ENCODE measurements at regions not wholly inside any gene's neighbourhood (a gene's known extent, or its start where the extent isn't known, plus 50 kb on each side); places are given as distances from the start of the nearest gene placed in this dataset.

DNA sequence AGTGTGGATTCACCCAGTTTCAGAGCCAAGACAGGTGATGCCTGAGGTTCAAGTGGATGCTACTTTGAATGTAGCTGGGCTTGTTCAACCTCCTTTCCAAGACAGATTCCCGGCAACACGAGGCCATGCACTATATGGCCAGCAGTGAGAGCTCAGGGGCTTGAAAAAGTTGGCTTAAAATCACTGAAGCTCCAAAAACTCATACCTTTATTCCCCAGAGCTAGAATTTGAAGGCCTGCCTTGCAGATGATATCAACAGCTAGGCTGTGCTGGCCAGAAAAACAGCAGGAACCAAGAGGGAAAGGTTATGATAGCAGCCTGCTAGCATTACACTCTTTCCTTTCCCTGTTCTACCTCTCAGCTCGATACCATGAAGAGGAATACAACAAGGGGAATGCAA lies 120.2 kb upstream of the DAB2 start:
- no peaks in the 10 kb centered on the region for H3K9me3 ChIP-seq (ENCODE audit: control insufficient read depth, low read length)
- no peak overlapping the region for H3K27ac ChIP-seq
- H3K79me2 ChIP-seq: no peaks in the 10 kb centered on the region
- no peak for TF ChIP-seq CTCF (IDR thresholded peaks at IDR 0.05)
- H3K36me3 ChIP-seq (ENCODE audit: control insufficient read depth, insufficient read depth, low read length): no peaks in the 10 kb centered on the region
- H3K9ac ChIP-seq: no peak overlapping the region
- no peak overlapping the region for H3K4me2 ChIP-seq (ENCODE audit: low read length)
- no peaks in the 10 kb centered on the region for H3K4me1 ChIP-seq
- H2AFZ ChIP-seq: no peak overlapping the region
- H3K4me3 ChIP-seq (ENCODE audit: low read depth, low read length): no peak overlapping the region
- H3K27me3 ChIP-seq (ENCODE audit: control insufficient read depth, insufficient read depth, low read length): no peaks in the 10 kb centered on the region

DNA sequence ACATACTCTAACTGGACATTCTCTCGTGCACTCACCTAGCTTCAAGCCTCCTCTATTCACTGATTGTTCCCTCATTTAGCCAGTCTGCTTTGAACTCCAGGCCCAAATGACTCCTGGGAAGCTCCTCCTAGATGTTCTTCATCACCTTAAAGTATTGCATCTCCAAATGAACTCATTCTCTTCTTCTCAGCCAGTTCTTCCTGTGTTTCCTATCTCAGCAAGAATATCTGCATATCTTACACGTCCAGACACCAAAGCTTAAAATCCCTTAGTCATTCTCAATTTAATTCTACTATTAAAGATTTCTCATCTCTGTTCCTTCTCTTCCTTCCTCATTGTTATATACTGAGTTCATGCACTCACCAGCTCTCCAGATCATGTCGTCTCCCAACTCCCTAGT lies 118.6 kb upstream of the DAB2 start:
- no peak overlapping the region for H3K4me2 ChIP-seq (ENCODE audit: low read length)
- no peak for TF ChIP-seq CTCF (IDR thresholded peaks at IDR 0.05)
- H3K9me3 ChIP-seq (ENCODE audit: control insufficient read depth, low read length): no peaks in the 10 kb centered on the region
- H3K9ac ChIP-seq: no peak overlapping the region
- no peaks in the 10 kb centered on the region for H3K79me2 ChIP-seq
- no peak overlapping the region for H3K27ac ChIP-seq
- no peaks in the 10 kb centered on the region for H3K36me3 ChIP-seq (ENCODE audit: control insufficient read depth, insufficient read depth, low read length)
- no peak overlapping the region for H3K4me3 ChIP-seq (ENCODE audit: low read depth, low read length)
- no peaks in the 10 kb centered on the region for H3K4me1 ChIP-seq
- H2AFZ ChIP-seq: peak overlapping the region; percentile 7
- H3K27me3 ChIP-seq (ENCODE audit: control insufficient read depth, insufficient read depth, low read length): no peaks in the 10 kb centered on the region

DNA sequence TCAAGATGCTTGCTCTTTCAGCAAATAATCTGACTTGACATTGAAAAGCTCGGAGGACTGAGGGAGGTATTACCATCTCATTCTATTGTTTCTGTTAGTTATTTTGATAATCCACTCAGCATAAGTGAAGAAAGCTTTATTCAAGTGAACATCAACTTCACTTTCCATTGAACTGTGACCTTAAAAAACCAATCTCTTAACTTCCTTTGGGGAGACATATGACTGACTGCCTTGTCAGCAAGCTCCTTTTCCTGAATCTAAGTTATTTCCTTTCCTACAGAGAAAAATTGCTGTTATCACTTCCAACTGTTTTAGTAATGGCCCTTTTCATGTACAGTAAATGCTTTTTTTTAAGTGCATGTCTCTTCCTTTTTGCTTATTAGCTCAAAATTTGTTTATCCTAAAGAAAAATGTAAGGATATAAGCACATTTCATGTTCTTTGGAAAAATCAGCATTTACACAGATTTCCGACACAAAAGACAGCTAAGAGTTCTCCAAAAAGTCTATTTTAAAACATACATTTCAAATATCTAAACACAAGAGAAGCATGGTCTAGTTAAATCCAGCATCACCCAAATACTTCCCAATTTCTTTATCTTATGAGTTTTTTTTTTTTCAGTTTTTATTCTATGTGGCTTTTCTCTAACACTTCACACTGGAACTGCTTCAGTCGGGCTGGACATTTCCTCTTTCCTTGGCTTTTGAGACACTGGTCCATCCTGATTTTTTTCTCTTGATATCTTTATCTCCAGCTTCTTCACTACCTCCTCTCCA lies 117.9 kb upstream of the DAB2 start:
- TF ChIP-seq CTCF (IDR thresholded peaks at IDR 0.05): no peak
- no peaks in the 10 kb centered on the region for H3K4me1 ChIP-seq
- H3K27me3 ChIP-seq (ENCODE audit: control insufficient read depth, insufficient read depth, low read length): no peaks in the 10 kb centered on the region
- H3K4me3 ChIP-seq (ENCODE audit: low read depth, low read length): no peak overlapping the region
- H3K79me2 ChIP-seq: no peaks in the 10 kb centered on the region
- no peak overlapping the region for H2AFZ ChIP-seq
- H3K36me3 ChIP-seq (ENCODE audit: control insufficient read depth, insufficient read depth, low read length): no peaks in the 10 kb centered on the region
- H3K4me2 ChIP-seq (ENCODE audit: low read length): no peak overlapping the region
- H3K27ac ChIP-seq: no peak overlapping the region
- H3K9ac ChIP-seq: no peak overlapping the region
- H3K9me3 ChIP-seq (ENCODE audit: control insufficient read depth, low read length): no peaks in the 10 kb centered on the region

DNA sequence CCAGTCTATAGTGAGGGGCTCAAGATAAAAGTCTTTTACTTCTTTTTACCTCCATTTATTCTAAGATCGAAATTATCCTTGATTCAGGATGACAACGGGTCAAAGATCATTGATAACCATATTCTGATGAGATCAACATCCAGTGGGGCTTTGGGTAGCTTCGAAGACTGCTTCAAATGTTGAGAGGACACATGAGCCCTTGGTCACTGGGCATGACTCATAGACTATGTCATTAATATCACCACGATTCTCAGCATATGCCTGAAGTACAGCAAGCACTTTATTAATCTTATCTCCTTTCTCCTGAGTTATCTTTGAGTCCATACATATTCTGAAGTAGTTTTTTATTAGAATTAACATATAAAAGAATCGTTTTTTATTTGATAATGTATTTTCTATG lies 117.1 kb upstream of the DAB2 start:
- no peak for TF ChIP-seq CTCF (IDR thresholded peaks at IDR 0.05)

DNA sequence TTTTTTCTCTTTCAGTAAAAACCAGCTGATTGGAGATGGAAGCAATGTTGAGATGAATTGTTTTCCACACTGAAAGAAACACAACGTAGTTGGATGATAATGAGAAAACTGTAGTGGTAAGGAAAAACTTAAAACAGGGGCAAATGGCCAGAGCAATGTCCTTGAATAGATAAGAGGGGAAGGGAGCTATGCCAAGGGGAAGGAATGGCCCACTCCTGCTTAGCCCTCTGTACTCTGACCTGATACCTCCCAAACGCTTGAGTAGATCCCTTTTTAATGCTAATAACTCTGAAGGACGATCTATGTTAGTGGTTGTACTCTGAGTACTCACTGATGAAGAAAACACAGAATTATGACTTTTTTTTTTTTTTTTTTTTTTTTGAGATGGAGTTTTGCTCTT lies 114.7 kb upstream of the DAB2 start:
- Histone ChIP-seq H3K27me3 (ENCODE audit: control insufficient read depth, insufficient read depth, low read length) (no peaks in the 10 kb centered on the region), H3K4me1 (no peaks in the 10 kb centered on the region), H3K9ac (no peak overlapping the region), H3K4me3 (ENCODE audit: low read depth, low read length) (no peak overlapping the region), H3K9me3 (ENCODE audit: control insufficient read depth, low read length) (no peaks in the 10 kb centered on the region), H3K4me2 (ENCODE audit: low read length) (no peak overlapping the region), H3K79me2 (no peaks in the 10 kb centered on the region), H2AFZ (no peak overlapping the region), H3K36me3 (ENCODE audit: control insufficient read depth, insufficient read depth, low read length) (no peaks in the 10 kb centered on the region), H3K27ac (no peak overlapping the region)
- TF ChIP-seq CTCF (IDR thresholded peaks at IDR 0.05): no peak

More for the DNA sequence above, 117.1 kb upstream of the DAB2 start:
- no peaks in the 10 kb centered on the region for H3K4me1 ChIP-seq
- no peak overlapping the region for H3K4me3 ChIP-seq (ENCODE audit: low read depth, low read length)
- H3K9me3 ChIP-seq (ENCODE audit: control insufficient read depth, low read length): no peaks in the 10 kb centered on the region
- H3K27me3 ChIP-seq (ENCODE audit: control insufficient read depth, insufficient read depth, low read length): no peaks in the 10 kb centered on the region
- H3K36me3 ChIP-seq (ENCODE audit: control insufficient read depth, insufficient read depth, low read length): no peaks in the 10 kb centered on the region
- H3K79me2 ChIP-seq: no peaks in the 10 kb centered on the region
- H3K9ac ChIP-seq: no peak overlapping the region
- no peak overlapping the region for H3K4me2 ChIP-seq (ENCODE audit: low read length)
- no peak overlapping the region for H2AFZ ChIP-seq
- no peak overlapping the region for H3K27ac ChIP-seq
